GM12874 (cell line): ENCODE measurements at regions not wholly inside any gene's neighbourhood (a gene's known extent, or its start where the extent isn't known, plus 50 kb on each side); places are given as distances from the start of the nearest gene placed in this dataset.

Experiments used
- TF ChIP-seq, protein P1 (sequence below): IDR thresholded peaks from 2 replicates; pipeline ENCODE4 v1.5.1; 2011; ENCODE audit warnings: low read depth, mild to moderate bottlenecking, control low read depth, low read length, moderate library complexity; ENCODE audit not compliant: insufficient read depth

DNA sequence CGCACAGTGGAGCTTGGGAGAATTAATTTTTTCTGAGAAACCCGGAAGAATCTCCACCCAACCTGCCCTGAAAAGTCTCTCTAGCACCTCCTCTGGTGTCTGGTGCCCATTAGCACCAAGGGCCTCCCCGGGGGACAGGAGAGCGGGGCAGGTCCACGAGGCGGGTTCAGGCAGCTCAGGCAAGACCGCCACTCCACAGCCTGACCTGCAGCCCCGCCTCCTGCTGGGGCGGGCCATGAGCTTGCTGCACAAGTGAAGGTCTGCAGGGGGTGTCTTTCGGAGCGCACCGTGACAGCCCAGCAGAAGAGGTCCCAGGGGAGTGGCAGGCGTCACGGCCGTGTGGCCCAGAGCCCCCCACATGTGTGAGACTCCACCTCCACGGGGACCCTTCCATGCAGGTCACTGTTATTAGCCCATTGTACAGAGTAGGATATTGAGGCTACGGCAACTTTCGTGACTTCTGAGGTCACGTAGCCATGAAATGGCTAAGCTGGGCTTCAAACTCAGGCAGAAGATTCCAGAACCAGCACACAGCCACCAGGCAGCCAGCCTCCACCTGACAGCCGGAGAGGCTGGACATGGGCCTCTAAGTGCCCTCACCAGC is 63.9 kb upstream of the SLCO4A1 start:
- TF ChIP-seq, protein P1, sequence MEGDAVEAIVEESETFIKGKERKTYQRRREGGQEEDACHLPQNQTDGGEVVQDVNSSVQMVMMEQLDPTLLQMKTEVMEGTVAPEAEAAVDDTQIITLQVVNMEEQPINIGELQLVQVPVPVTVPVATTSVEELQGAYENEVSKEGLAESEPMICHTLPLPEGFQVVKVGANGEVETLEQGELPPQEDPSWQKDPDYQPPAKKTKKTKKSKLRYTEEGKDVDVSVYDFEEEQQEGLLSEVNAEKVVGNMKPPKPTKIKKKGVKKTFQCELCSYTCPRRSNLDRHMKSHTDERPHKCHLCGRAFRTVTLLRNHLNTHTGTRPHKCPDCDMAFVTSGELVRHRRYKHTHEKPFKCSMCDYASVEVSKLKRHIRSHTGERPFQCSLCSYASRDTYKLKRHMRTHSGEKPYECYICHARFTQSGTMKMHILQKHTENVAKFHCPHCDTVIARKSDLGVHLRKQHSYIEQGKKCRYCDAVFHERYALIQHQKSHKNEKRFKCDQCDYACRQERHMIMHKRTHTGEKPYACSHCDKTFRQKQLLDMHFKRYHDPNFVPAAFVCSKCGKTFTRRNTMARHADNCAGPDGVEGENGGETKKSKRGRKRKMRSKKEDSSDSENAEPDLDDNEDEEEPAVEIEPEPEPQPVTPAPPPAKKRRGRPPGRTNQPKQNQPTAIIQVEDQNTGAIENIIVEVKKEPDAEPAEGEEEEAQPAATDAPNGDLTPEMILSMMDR, result no peak

DNA sequence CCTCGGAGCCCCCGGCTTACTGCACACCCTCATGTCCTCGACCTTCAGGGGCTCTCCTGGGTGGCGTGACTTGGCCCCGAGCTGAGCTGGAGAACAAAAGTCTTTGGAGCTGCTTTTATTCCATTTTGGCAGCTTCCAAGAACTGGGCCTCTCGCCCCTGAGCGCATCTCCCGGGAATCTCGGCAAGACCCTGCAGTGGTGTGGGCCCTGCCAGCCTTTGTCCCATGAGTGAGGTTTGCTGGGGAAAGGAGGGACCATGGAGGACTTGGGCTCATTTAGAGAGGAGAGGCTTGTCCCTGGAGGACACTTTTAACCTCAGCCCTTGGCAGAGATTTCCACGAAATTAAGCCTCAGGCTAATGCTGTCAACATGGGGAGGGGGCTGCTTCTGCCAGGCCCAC is 62.3 kb upstream of the SLCO4A1 start:
- TF ChIP-seq, protein P1, result no peak

DNA sequence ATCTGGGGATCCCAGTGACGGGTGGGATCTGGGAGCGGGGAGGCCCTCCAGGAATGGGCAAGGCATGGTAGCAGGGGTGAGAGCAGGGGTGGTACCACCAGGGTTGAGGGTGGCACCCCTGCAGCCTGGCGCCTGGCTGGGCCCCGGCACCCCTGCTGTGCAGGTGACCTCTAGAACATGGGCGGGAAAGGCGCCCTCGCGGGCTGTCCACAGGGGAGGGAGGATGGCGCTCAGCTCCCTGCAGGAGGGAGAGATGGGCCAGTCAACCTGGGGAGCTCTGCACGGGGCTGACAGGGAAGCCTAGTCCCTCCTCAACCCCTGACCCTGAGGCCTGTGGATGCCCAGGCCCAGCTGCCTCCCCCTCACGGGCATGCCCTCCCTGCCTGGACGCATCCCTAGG is 61.6 kb upstream of the SLCO4A1 start:
- TF ChIP-seq, protein P1, result no peak

DNA sequence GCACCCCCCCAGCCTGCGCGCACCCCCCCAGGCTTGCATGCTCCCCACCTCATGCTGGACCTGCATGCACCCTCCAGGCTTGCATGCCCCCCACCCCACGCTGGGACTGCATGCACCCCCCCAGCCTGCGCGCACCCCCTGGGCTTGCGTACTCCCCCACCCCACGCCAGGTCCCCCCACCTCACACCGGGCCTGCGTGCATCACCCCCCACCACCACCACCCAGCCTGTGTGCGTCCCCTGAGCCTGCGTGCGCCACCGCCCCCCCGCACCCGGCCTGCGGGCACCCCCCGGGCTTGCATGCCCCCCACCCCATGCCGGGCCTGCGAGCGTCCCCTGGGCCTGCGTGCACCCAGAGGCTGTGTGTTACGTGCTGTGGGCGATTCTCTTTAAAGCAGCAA is 61.0 kb upstream of the SLCO4A1 start:
- TF ChIP-seq, protein P1, result no peak

DNA sequence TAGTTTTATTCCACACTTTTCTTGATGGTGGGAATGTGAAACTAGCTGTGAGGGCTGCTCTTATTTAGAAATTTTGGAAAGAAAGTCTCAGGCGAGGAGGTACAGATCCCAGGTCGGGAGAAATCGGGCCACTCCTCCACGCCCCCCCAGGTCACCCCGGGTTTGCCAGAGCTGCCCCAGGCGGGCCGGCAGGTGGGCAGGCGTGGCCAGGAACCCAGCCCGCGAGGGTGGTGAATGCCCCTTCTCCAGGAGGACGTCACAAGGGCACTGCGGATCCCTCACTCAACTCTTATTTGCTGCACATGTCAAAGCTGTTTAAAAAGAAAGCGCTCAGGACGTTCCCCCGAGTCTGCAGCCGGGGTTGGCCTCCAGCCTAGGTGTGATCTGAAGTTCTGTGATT is 60.5 kb upstream of the SLCO4A1 start:
- TF ChIP-seq, protein P1, result no peak

DNA sequence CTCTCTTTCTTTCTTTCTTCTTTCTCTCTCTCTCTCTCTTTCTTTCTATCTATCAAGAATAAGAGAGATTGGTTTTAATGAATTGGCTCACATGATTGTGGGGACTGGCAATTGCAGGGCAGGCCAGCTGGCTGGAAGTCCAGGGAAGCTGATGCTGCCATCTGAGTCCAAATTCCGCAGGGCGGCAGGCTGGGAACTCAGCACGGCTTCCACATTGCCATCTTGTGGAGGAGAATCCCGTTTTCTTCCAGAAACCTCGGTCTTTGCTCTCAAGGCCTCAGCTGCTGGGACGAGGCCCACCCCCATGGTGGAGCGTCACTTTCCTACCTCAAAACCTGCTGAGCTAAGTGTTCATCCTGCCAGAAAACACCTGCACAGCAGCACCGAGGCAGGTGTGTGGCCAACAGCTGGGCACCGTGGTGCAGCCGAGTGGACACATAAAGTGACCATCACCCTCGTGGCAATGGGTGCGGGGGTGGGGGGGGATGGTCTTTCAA is 58.8 kb upstream of the SLCO4A1 start:
- TF ChIP-seq, protein P1, result no peak

DNA sequence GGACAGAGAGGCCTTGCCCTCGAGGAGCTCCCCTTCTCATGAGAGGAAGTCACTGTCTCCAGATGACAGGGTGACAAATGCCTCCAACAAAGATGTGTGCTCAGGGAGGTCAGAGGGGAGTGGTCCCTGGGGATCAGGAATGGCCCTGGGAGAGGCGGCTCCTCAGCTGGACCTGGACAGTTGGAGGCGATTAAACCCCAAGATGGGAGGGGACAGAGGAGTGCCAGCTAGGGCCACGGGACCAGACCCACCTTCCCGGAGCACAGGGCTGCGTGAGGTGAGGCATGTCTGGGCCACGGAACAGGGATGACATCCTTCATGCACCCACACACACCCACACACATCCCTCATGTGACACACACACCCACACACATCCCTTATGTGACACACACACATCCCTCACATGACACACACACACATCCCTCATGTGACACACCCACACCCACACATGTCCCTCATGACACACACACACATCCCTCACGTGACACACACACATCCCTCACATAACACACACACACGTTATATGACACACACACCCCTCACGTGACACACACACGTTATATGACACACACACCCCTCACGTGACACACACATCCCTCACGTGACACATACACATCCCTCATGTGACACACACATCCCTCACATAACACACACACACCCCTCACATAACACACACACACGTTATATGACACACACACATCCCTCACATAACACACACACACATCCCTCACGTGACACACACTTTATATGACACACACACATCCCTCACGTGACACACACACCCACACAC is 57.4 kb upstream of the SLCO4A1 start:
- TF ChIP-seq, protein P1, result no peak
